Kidney epithelial cell (primary cell): ENCODE measurements at regions not wholly inside any gene's neighbourhood (a gene's known extent, or its start where the extent isn't known, plus 50 kb on each side); places are given as distances from the start of the nearest gene placed in this dataset.

ENCODE experiments used
- DNase-seq: peaks from one replicate; pipeline ENCODE4 v3.0.0-alpha.2; 2010; ENCODE audit warnings: low read depth
- H3K27me3 ChIP-seq: 2 replicates; pipeline ENCODE4 v1.6.0; 2011; ENCODE audit warnings: low read length; ENCODE audit not compliant: control insufficient read depth, insufficient read depth
- H3K36me3 ChIP-seq: 2 replicates; pipeline ENCODE4 v1.5.1; 2011; ENCODE audit warnings: low read length; ENCODE audit not compliant: control insufficient read depth, insufficient read depth
- H3K4me3 ChIP-seq: 2 replicates; pipeline ENCODE4 v1.5.1; 2011; ENCODE audit warnings: low read depth, mild to moderate bottlenecking, control low read depth, low read length
- CTCF ChIP-seq: IDR thresholded peaks from 2 replicates; pipeline ENCODE4 v1.5.1; 2011; ENCODE audit warnings: mild to moderate bottlenecking, moderate library complexity, low read length, control low read depth, inconsistent platforms; ENCODE audit not compliant: insufficient read depth, poor library complexity, severe bottlenecking

- Histone ChIP-seq H3K27me3 (no peaks in the 10 kb centered on the region), H3K36me3 (no peaks in the 10 kb centered on the region), H3K4me3 (no peak overlapping the region)
- DNase-seq: no peak
- no peak for TF ChIP-seq CTCF
Observed at GRCh38 chr4:58553679-58554078, 1443.5 kb upstream of the IGFBP7 start.

GRCh38 chr4:58553031-58553430 lies 1442.8 kb upstream of the IGFBP7 start:
- DNase-seq: no peak
- Histone ChIP-seq H3K4me3 (no peak overlapping the region), H3K27me3 (no peaks in the 10 kb centered on the region), H3K36me3 (no peaks in the 10 kb centered on the region)
- no peak for TF ChIP-seq CTCF

- no peak for DNase-seq
- Histone ChIP-seq H3K27me3 (no peaks in the 10 kb centered on the region), H3K4me3 (no peak overlapping the region), H3K36me3 (no peaks in the 10 kb centered on the region)
- TF ChIP-seq CTCF: no peak
Observed at GRCh38 chr4:58551676-58552075, 1441.5 kb upstream of the IGFBP7 start.

GRCh38 chr4:58543465-58543864 lies 1433.3 kb upstream of the IGFBP7 start:
- TF ChIP-seq CTCF: no peak
- H3K4me3 ChIP-seq: no peak overlapping the region
- no peaks in the 10 kb centered on the region for H3K36me3 ChIP-seq
- DNase-seq: no peak
- no peaks in the 10 kb centered on the region for H3K27me3 ChIP-seq

GRCh38 chr4:58541926-58542325 lies 1431.7 kb upstream of the IGFBP7 start:
- TF ChIP-seq CTCF: no peak
- no peak for DNase-seq
- H3K4me3 ChIP-seq: no peak overlapping the region
- H3K27me3 ChIP-seq: no peaks in the 10 kb centered on the region
- H3K36me3 ChIP-seq: no peaks in the 10 kb centered on the region

- no peak for TF ChIP-seq CTCF
- no peaks in the 10 kb centered on the region for H3K27me3 ChIP-seq
- DNase-seq: no peak
- no peaks in the 10 kb centered on the region for H3K36me3 ChIP-seq
- H3K4me3 ChIP-seq: no peak overlapping the region
Observed at GRCh38 chr4:58522765-58523382, 1412.7 kb upstream of the IGFBP7 start.
